HUES48 (cell line): ENCODE measurements at regions not wholly inside any gene's neighbourhood (a gene's known extent, or its start where the extent isn't known, plus 50 kb on each side); places are given as distances from the start of the nearest gene placed in this dataset.

ENCODE experiments used
- H3K27ac ChIP-seq: one replicate; pipeline ENCODE4 v1.7.0; 2013; ENCODE audit warnings: low read depth, low read length, inconsistent platforms
- H3K27me3 ChIP-seq: 2 replicates; pipeline ENCODE4 v1.6.1; 2013; ENCODE audit warnings: mild to moderate bottlenecking, low read length; ENCODE audit not compliant: control insufficient read depth, insufficient read depth
- H3K36me3 ChIP-seq: 2 replicates; pipeline ENCODE4 v1.6.1; 2013; ENCODE audit warnings: low read length; ENCODE audit not compliant: control insufficient read depth, insufficient read depth
- H3K4me1 ChIP-seq: 2 replicates; pipeline ENCODE4 v1.6.1; 2013; ENCODE audit warnings: mild to moderate bottlenecking, low read length; ENCODE audit not compliant: control insufficient read depth, insufficient read depth
- H3K4me3 ChIP-seq: 2 replicates; pipeline ENCODE4 v1.5.1; 2013; ENCODE audit warnings: mild to moderate bottlenecking, low read depth, low read length
- H3K9ac ChIP-seq: 2 replicates; pipeline ENCODE4 v1.6.1; 2013; ENCODE audit warnings: mild to moderate bottlenecking, low read depth, low read length, moderate library complexity
- H3K9me3 ChIP-seq: 2 replicates; pipeline ENCODE4 v1.6.1; 2013; ENCODE audit warnings: low read length; ENCODE audit not compliant: control insufficient read depth, insufficient read depth

- no peaks in the 10 kb centered on the region for H3K27me3 ChIP-seq
- no peaks in the 10 kb centered on the region for H3K36me3 ChIP-seq
- no peak overlapping the region for H3K27ac ChIP-seq
- no peak overlapping the region for H3K4me3 ChIP-seq
- no peak overlapping the region for H3K9ac ChIP-seq
- H3K9me3 ChIP-seq: no peaks in the 10 kb centered on the region
- no peaks in the 10 kb centered on the region for H3K4me1 ChIP-seq
Measured at GRCh38 chr13:111904701-111905608, 162.0 kb upstream of the SOX1 start.

GRCh38 chr13:111905609-111905945 lies 161.4 kb upstream of the SOX1 start:
- Histone ChIP-seq H3K9ac (no peak overlapping the region), H3K4me3 (no peak overlapping the region), H3K4me1 (no peaks in the 10 kb centered on the region), H3K36me3 (no peaks in the 10 kb centered on the region), H3K27ac (no peak overlapping the region), H3K9me3 (no peaks in the 10 kb centered on the region), H3K27me3 (no peaks in the 10 kb centered on the region)

- H3K9ac ChIP-seq: no peak overlapping the region
- no peaks in the 10 kb centered on the region for H3K27me3 ChIP-seq
- H3K9me3 ChIP-seq: no peaks in the 10 kb centered on the region
- no peak overlapping the region for H3K27ac ChIP-seq
- H3K4me1 ChIP-seq: no peaks in the 10 kb centered on the region
- no peaks in the 10 kb centered on the region for H3K36me3 ChIP-seq
- H3K4me3 ChIP-seq: no peak overlapping the region
Measured at GRCh38 chr13:111906306-111906705, 160.6 kb upstream of the SOX1 start.

- no peaks in the 10 kb centered on the region for H3K9me3 ChIP-seq
- no peak overlapping the region for H3K4me3 ChIP-seq
- no peaks in the 10 kb centered on the region for H3K36me3 ChIP-seq
- no peaks in the 10 kb centered on the region for H3K4me1 ChIP-seq
- no peaks in the 10 kb centered on the region for H3K27me3 ChIP-seq
- no peak overlapping the region for H3K9ac ChIP-seq
- no peak overlapping the region for H3K27ac ChIP-seq
Measured at GRCh38 chr13:111906816-111907215, 160.1 kb upstream of the SOX1 start.

- no peak overlapping the region for H3K4me3 ChIP-seq
- no peaks in the 10 kb centered on the region for H3K27me3 ChIP-seq
- no peak overlapping the region for H3K27ac ChIP-seq
- no peaks in the 10 kb centered on the region for H3K4me1 ChIP-seq
- H3K9me3 ChIP-seq: no peaks in the 10 kb centered on the region
- H3K9ac ChIP-seq: no peak overlapping the region
- no peaks in the 10 kb centered on the region for H3K36me3 ChIP-seq
Measured at GRCh38 chr13:111907341-111907880, 159.5 kb upstream of the SOX1 start.

- Histone ChIP-seq H3K4me3 (no peak overlapping the region), H3K27me3 (no peaks in the 10 kb centered on the region), H3K9me3 (no peaks in the 10 kb centered on the region), H3K4me1 (no peaks in the 10 kb centered on the region), H3K27ac (no peak overlapping the region), H3K36me3 (no peaks in the 10 kb centered on the region), H3K9ac (no peak overlapping the region)
Measured at GRCh38 chr13:111908361-111908760, 158.6 kb upstream of the SOX1 start.

- no peaks in the 10 kb centered on the region for H3K9me3 ChIP-seq
- H3K27me3 ChIP-seq: no peaks in the 10 kb centered on the region
- no peak overlapping the region for H3K4me3 ChIP-seq
- H3K4me1 ChIP-seq: no peaks in the 10 kb centered on the region
- no peak overlapping the region for H3K27ac ChIP-seq
- H3K36me3 ChIP-seq: no peaks in the 10 kb centered on the region
- H3K9ac ChIP-seq: no peak overlapping the region
Measured at GRCh38 chr13:111908981-111909380, 158.0 kb upstream of the SOX1 start.

- no peaks in the 10 kb centered on the region for H3K36me3 ChIP-seq
- no peak overlapping the region for H3K27ac ChIP-seq
- no peak overlapping the region for H3K9ac ChIP-seq
- H3K27me3 ChIP-seq: no peaks in the 10 kb centered on the region
- no peaks in the 10 kb centered on the region for H3K9me3 ChIP-seq
- no peaks in the 10 kb centered on the region for H3K4me1 ChIP-seq
- H3K4me3 ChIP-seq: no peak overlapping the region
Measured at GRCh38 chr13:111909501-111909900, 157.4 kb upstream of the SOX1 start.

GRCh38 chr13:111909971-111910671 lies 156.8 kb upstream of the SOX1 start:
- H3K27ac ChIP-seq: no peak overlapping the region
- no peaks in the 10 kb centered on the region for H3K27me3 ChIP-seq
- no peaks in the 10 kb centered on the region for H3K36me3 ChIP-seq

GRCh38 chr13:111911121-111911720 lies 155.7 kb upstream of the SOX1 start:
- H3K4me1 ChIP-seq: no peaks in the 10 kb centered on the region
- no peaks in the 10 kb centered on the region for H3K9me3 ChIP-seq
- H3K36me3 ChIP-seq: no peaks in the 10 kb centered on the region
- H3K9ac ChIP-seq: no peak overlapping the region
- H3K27ac ChIP-seq: no peak overlapping the region
- no peaks in the 10 kb centered on the region for H3K27me3 ChIP-seq
- H3K4me3 ChIP-seq: no peak overlapping the region

More at GRCh38 chr13:111909971-111910671, 156.8 kb upstream of the SOX1 start:
- H3K4me1 ChIP-seq: no peaks in the 10 kb centered on the region
- no peak overlapping the region for H3K9ac ChIP-seq
- H3K4me3 ChIP-seq: no peak overlapping the region
- H3K9me3 ChIP-seq: no peaks in the 10 kb centered on the region
